Activated CD4-positive, CD25-positive, alpha-beta regulatory T cell treated with anti-CD3 and anti-CD28 coated beads, Interleukin-2, amount 50 U/mL, for 72 hours (primary cell): ENCODE measurements at regions not wholly inside any gene's neighbourhood (a gene's known extent, or its start where the extent isn't known, plus 50 kb on each side); places are given as distances from the start of the nearest gene placed in this dataset.
"Not testable (repeated sequence)": the region's sequence is repeated elsewhere in the genome, so short reads cannot be mapped to it uniquely, and the experiment has no call there.

ENCODE experiments used
- DNase-seq: peaks from one replicate; pipeline ENCODE4 v3.0.0; 2021

DNA sequence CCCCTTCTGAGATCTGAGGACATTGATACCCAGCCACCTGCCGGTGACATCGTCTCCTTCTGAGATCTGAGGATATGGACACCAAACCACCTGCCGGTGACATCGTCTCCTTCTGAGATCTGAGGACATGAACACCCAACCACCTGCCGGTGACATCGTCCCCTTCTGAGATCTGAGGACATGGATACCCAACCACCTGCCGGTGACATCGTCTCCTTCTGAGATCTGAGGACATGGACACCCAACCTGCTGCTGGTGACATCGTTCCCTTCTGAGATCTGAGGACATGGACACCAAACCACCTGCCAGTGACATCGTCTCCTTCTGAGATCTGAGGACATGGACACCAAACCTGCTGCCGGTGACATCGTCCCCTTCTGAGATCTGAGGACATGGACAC, 396.1 kb upstream of the TNRC6C start:
- DNase-seq: not testable (repeated sequence)

DNA sequence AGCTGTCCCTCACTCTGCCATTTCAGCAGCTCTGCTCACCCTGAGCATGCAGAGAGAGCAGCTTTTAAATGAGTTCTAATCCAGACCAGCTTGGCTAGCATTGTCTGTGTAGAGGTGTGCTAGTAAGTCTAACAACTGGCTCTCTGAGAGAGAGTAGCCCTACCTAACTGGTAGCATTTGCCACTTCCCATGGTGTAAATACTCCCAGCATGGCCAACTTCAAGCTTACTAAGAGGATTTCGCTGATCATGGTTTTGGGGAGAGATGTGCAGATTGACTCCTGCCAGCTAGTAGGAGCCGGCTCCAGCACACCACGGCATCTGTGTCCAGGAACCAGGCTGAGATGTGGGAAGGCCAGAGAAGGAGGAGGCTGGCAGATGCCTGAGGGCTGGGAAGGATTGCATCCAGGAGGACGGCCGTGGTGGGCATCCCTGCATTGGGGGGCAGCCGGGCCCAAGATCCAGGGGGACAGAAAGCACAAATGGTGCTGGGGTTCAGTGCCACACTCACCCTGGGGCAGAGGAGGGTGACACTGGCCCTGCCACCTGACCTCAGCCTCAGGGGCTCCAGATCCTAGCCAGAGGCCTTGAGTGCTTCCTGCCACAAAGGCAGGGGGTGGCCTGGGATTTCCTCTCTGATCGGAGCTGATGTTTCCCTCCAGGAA, 394.9 kb upstream of the TNRC6C start:
- no peak for DNase-seq

DNA sequence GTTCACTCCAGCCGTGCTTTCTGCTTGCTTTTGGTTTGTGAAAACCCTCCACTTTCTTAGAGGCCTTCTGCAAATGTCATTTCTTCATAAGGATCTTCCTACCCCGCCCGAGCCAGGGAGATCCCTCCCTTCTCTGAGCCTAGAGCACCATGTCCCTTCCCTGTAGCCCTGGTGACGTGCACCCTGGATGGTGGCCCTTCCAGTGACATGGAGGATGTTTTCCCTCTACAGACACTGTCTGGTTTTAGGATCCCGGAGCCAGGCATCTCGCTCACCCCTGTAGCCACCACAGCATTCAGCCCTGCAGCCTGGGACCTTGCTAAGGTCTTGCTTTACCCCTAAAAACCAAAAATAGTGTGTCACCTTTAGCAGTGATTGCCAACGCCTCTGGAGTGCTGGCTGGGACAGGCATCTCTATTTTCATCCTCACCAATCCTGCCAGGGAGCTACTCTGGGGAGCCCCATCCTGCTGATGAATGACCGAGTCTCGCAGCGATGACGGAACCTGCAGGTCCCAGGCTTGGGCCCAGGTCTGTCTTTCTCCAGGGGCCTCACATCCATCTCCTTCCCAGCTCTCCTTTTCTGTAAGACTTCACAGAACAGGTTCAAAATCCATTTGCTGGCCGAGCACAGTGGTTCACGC, 394.1 kb upstream of the TNRC6C start:
- DNase-seq: no peak

DNA sequence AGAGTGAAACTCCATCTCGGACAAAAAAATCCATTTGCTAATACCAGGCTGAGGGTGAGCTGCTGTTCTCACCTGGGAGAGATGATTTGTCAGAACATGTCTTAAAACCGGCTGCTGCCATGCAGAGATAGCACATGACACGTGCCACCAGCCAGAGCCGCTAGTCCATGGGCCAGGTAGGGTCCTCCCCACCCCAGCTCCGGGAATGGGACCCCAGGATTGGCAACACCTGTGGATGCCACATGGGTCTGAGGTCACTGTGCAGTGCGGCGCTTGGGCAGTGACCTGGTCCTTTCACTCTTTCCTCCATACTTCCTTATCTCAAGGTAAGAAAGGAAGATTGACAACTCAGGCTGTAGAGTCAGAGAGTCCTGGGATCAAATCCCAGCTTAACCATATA, 393.3 kb upstream of the TNRC6C start:
- DNase-seq: no peak

DNA sequence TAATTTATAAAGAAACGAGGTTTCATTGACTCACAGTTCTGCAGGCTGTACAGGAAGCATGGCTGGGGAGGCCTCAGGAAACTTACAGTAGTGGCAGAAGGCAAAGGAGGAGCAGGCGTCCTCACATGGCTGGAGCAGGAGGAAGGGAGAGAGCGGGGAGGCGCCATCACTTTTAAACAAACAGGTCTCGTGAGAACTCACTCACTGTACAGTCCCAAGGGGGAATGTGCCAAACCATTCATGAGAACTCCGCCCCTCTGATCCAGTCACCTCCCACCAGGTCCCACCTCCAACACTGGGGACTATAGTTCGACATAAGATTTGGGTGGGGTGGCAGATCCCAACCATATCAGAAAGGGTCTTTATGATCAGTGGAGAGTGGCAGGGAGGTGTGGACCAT, 392.4 kb upstream of the TNRC6C start:
- DNase-seq: no peak

DNA sequence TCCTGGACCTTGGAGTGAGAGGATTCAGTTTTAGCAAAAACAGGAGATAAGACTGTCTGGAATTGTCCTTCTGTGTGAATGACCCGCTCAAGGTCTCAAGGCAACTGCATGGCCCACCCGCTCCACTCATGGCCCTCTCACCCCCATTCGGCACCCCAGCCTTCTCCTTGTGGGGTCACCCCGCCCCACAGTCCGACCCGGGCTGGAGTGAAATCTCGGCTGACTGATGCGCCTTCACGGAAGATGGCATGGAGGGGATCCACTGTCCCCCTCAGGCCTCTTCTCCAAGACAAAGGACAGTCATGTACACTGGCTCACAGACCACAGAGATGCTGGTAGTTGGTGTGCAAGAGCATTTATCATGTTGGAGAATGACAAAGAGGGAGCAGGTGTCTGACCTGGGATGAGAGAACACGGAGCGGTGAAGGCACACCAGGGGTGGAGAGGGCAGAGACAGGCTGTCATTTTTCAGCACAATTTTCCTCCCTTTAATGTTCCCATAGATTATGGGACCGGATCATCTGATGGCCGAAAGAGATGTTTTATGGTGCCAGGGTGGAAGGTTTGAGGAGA, 391.9 kb upstream of the TNRC6C start:
- DNase-seq: no peak

DNA sequence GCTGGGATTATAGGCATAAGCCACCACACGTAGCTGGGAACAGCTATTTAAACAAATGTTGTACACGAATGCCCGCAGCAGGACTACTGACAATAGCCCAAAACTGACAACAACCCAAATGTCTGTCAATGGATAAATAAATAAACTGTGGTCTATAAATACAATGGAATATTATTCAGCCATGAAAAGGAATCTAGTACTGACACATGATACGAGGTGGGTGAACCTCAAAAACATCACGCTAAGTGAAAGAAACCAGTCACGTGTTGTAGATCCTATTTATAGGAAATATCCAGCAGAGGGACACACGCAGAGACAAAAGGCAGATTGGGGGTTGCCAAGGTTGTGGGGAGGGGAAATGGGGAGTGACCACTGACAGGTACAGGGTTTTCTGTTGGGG, 390.0 kb upstream of the TNRC6C start:
- no peak for DNase-seq

DNA sequence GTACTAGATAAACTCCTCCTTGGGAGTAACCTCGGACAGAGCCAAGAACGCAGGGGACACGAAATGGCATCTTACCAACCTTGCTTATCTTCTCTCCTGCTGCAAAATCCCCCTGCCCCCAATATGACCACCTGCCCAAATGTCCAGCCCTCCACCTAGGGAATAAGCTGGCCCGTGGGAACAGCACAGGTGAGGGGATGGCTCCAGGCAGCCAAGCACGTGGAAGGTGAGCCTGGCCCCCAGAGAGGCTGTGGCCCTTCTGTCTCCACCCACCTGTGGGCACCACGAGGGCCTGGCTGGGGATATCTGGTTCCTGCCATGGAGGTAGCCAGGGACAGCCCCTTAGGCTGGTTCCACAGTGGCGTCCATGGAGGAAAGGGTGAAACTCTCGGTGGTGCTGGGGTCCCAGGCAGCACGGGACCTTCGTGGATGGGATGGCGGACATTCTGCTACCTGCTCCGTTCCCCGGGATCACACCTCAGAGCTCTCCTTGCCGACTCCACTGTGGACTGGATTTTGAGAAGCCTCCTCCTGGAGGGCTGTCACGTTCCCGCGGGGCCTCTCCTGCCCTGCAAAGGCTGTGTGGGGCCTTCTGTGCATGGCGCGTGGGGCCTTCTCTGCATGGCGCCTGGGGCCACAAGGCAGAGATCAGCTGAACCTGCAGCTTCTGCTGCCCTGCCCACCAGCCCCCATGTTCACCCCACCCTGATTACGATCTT, 388.5 kb upstream of the TNRC6C start:
- no peak for DNase-seq

DNA sequence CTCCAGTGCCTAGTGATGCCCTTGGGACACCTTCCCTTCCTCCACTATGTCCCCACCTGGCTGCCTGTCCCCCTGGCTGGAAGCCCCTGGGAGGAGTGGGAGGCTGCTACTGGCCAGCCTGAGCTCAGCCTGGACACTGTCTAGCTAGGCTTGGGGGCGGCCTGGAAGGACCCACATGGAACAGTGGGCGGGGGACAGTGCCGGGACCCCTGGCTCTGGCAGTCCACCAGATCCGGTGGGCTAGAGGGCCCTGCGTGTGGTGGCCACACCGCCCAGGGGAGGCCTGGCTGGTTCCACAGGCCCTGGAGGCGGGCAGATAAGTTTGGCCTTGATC, 388.0 kb upstream of the TNRC6C start:
- DNase-seq: no peak

DNA sequence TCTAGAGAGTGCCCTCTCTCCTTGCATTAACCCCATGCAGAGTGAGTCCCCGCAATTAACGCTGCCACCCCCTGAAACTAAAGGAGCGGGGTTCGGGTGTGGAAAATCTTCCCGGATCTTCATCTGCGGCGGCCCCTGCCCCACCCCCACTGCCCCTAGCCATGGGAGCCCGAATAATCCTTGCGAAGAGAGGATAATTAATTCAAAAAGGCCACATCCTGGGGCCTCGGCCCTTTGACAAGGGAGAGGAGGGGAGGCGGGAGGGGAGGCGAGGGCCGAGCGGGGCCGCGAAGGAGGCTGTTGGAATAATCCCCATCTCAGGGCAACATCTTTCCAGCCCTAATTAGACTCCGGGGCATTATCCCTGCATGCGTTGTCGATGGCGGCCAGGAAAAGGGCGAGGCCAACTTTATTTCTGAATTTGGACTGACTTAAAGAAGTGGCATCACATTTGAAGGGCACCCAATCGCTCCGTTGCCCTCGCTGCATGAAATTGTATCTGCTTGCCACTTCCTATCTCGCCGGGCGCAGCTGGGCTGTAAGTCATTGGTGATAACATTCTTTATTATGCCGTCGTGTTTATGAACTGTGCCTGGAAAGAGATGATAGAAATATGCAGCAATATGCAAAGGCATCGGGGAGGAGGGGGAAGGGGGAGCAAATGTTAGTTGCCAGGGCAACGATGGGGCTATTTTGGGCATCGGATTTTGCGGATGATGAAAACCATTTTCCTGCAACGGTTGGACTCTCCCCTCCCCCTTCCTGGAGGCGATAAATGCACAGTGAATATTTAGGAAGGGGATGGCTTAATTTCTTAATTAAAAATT, 387.1 kb upstream of the TNRC6C start:
- no peak for DNase-seq

DNA sequence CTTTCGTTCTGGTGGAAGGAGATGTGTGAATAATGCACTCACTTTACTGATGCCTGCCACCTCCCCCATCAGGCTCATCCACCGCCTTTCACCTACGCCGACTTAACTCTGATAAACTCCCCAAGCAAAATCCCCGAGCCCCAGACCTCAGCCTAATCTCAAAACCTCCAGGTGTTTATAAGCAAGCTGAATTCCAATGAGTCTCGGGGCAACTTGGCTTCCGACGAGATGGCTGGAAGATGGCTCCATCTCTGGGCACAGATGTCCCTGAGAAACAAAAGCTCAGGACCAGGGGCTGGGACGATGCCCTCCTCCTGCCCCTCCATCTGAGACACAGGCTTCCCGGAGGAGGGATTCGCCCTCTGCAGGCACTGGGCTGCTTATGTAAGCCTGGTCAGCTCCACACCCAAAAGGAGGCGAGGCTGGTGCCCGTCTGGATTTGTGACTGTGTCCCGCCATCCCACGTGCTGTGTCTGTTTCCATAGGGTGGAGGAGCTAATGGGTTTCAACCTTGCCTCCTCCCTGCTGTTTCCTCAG, 386.4 kb upstream of the TNRC6C start:
- DNase-seq: no peak

DNA sequence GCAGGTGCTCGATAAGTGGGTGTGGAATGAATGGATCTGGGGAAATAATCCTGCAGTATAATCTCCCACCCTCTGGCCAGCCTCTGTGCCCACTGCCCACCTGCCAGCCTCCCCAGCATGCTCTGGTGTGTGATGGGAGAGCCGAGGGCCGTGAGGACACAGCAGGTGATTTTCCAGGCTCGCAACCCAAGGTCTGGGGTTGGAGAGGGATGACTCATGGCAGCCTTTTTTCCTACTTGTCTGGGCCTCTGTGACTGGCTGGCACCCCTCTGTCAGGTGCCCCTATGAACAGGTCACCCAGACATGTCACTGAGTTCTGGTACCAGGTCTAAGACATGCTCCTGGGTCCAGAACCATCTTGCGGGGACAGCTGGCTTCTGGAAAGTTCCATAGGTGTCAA, 385.7 kb upstream of the TNRC6C start:
- no peak for DNase-seq

DNA sequence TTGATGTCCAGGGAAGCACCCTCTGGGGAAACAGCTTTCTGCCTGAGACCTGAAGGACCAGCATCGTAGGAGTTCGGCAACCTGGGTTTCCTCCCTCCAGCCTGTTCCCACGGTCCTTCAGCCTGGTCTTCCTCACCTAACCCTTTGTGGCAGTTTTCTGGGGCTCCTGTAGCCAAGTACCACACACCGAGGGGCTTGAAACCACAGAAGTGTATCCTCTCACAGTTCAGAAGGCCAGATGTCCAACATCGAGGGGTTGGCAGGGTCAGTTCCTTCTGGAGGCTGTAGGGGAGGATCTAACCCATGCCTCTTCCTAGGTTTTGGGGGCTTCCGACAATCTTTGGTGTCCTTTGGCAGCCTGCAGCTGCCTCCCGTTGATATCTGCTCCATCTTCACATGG, 381.0 kb upstream of the TNRC6C start:
- DNase-seq: no peak

DNA sequence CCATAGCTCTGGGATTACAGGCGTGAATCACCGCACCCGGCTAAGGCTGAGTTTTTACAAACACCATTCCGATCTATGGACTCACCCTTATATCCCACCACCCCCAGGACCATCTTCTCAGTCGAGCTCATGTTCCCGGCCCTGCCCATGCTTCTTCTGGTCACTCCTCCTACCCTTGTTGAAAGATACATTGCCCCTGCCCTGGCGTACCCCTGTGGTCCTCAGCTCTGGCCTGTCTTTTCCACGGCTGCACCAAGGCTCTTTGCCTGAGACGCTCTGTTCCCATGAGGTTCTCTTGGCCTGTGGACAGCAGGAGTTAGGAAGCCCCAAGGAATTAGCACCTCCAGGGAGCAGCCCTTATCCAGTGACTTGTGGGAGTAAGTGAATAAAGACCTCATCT, 379.4 kb upstream of the TNRC6C start:
- no peak for DNase-seq

DNA sequence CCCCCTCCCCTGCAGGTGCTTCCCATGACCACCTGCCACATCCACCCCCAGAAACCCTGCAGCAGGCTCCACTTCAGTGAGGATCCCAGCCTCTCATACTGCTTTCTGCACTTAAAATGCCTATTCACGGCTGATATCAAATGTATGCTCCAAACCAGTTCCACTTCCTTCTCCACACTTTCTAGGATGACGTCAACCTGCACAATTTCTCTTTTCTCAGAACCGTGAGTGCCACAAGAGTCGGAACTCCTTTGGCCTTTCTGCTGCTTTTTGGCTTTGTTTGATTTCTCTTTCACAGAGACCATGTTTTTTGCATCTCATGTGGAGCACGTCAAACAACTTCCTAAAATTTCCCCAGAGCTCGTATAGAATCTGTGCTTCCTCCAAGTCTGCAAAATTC, 378.8 kb upstream of the TNRC6C start:
- DNase-seq: no peak

DNA sequence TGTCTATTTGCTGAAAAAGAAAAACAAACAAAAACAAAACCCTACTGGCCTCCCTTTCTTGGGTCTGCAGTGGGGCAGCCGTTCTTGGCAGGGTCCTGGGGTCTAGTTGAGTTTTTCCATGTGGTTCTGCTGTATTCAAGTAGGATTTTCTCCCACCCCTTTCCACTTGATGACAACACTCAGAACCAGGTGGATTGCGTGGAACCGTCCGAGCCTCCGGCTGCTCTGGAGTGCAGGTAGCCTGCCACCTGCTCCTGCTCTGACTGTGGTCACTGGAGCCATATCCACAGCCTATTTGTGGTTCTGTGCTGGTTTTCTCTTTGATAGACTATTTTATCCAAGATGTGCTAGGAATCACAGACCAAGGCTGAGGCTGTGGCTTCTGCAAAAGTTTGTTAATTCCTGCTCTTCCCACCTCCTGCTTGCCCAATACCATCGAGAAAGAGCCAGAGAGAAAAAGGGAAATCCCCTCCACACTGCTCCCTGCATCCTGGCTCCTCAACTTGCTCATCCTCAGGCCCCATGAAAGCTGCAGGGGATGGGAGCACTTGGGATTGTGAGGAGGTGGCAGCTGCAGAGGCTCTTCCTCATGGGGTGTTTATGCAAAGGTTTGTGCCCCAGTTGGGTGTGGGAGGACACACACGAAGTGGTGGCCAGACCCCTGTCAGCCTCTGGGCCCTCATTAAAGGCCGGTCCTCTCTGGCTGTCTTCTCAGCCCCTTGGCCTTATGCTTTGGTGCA, 377.8 kb upstream of the TNRC6C start:
- DNase-seq: no peak

DNA sequence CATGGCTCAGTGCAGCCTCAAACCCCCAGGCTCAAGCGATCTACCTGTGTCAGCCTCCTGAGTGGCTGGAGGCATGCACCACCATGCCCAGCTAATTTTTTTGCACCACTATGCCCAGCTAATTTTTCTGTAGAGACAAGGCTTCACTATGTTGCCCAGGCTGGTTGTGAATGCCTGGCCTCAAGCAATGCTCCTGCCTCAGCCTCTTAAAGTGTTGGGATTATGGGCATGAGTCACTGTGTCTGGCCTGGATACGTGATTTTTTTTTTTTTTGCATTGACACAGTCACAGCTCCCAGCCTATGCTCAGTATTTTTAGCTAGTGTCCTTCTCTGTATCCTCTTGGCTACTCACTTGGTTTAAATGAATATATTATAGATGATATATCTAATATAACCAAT, 377.0 kb upstream of the TNRC6C start:
- DNase-seq: no peak

DNA sequence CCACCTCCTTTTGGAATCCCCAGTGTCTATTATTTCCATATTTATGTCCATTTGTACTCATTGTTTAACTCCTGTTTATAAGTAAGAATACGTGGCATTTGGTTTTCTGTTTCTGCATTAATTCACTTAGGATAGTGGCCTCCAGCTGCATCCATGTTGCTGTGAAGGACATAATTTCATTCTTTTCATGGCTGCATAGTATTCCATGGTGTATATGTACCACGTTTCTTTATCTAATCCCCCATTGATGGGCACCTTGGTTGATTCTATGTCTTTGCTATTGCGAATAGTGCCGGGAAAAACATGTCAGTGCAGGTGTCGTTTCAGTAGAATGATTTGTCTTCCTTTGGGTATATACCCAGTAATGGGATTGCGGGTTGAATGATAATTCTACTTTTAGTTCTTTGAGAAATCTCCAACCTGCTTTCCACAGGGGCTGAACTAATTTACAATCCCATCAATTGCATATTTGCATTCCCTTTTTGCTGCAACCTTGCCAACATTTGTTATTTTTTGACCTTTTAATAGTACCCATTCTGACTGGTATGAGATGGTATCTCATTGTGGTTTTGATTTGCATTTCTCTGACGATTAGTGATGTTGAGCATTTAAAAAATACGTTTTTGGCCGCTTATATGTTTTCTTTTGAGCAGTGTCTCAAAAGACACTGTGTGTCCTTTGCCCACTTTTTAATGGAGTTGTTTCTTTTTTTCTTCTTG, 373.2 kb upstream of the TNRC6C start:
- no peak for DNase-seq

DNA sequence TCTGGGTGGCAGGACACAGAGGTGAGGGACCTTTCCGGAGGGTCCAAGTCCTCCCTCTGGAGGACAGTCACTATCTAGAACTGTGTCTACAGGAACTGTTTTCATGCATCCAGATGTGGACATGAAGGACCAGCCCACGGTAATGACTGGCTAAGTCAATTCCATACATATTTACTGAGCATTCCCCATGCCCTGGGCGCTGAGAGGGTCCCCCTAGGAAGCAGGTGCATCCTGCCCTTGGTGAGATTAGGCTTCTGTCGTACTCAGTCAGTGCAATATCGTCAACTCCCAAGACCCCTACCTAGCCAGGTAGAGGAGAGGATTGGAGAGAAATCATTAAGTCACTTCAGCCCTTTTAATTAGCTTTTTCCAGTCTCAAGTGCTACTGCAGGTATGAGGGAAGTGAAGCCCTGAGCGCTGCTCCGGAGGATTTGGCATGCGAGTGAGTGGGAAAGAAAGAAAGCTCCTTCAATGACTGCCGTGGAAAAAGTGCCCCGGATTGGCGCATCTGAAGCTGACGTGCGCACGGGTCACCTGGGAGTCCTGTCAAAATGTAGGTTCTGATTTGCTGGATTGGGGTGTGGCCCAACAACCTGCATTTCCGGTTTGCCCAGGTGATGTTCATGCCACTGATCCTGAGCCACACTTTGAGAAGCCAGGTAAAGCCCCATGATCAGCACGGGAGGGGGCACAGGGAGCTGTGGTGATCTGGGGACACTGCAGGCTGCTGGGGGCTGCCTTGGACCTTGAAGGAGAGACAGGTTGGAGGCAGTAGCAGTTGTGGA, 367.4 kb upstream of the TNRC6C start:
- DNase-seq: no peak

DNA sequence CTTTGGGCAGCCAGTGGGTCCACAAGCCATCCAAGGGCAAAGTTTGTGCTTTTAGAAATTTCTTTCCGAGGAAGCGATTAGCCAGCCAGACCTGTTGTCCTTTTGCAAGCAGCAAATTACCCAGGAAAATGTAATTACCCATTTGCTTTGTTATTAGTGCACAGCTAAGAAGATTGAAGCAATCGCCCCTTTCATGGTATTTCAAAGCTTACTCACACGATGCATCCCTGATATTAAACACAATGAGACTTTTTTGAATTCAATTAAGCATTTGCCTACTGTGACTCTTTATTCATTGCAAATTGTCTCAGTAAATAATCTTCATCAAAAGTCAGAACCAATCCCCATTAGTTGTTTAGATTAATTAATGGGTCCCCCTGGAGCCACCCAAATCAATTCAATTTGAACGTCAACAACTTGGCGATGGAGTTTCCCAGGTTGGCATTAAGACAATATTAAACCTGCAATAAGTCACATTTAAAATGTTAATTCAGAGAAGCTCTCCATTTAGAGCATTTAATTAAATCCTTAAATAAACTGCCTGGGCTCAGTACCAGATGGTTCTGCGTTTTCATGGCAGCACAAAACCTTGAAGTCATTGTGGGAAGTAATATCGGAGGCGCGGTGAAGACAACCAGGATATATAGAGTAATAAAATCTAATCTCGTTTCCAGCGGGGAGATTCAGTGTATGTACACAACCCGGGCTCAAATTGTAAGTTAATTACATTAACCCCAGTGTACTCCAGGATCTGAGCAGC, 366.2 kb upstream of the TNRC6C start:
- no peak for DNase-seq
